Medulla oblongata (tissue), 1 donor: ENCODE measurements at regions not wholly inside any gene's neighbourhood (a gene's known extent, or its start where the extent isn't known, plus 50 kb on each side); places are given as distances from the start of the nearest gene placed in this dataset.
"Not testable (repeated sequence)": the region's sequence is repeated elsewhere in the genome, so short reads cannot be mapped to it uniquely, and the experiment has no call there.

Experiments used
- DNase-seq: peaks from one replicate; pipeline ENCODE4 v3.0.0-alpha.2; 2015; ENCODE audit errors: extremely low spot score

DNA sequence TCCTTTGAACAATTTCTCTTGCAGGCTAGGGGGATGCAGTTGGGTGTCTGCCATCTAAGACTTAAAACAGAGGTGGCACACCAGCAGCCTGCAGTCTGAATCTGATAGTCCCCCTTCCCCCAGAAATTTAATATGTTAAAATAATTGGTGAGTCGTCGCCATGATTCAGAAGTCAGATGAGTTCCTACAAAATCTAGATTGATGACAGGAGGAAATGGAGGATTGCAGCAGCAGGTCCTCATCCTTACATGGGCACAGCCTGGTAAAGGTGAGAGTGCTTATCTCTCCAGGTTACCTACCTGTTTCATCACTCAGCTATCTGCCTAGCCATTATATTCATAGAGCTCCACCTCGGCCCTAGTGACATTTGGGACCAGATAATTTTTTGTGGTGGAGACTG, 112.3 kb downstream of the PCSK1 start:
- DNase-seq = no peak

DNA sequence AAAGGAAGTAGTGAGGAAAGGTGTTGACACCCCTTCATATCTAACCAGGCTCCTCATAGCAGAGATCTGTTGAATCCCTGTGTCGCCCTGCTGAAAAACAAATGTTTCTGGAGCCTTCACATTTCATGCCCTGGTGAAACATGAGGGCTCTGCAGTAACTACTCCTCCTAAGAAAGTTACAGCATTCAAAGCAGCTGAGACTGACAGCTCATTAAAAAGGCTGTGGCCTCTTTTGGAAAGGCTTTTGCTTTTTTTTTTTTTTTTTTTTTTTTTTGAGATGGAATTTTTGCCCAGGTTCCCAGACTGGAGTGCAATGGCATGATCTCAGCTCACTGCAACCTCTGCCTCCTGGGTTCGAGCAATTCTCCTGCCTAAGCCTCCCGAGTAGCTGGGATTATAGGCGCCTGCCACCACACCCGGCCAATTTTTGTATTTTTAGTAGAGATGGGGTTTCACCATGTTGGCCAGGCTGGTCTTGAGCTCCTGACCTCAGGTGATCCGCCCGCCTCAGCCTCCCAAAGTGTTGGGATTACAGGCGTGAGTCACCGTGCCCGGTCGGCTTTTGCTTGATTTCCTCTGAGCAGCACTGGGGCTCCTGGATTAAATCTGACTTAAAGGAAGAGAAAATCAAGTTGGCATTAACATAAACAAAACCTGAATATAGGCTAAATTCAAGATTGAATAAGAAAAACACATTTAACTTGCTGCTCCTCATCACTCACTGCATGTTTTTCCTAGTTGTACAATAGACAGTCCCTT, 112.9 kb downstream of the PCSK1 start:
- not testable (repeated sequence) for DNase-seq

DNA sequence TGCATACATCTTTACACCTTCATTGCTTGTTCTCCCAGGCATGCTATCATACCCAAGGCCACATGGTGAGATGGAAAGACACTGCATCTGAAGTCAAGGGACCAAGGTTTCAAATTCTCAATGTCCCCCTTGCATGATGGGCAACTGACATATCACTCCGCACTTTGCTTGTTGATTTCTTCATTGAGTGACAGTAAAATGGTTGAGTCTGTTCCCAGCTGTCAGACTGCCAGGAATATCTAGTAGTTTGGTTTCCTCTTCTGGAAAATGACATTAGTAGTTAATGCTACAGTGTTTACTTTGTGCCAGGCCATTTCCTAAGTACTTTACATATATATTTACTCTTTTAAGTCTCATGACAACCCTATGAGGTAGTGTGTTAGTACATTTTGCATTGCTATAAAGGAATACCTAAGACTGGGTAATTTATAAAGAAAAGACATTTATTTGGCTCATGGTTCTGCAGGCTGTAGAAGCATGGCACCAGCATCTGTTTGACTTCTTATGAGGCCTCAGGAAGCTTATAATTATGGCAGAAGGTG, 114.4 kb downstream of the PCSK1 start:
- DNase-seq = no peak

DNA sequence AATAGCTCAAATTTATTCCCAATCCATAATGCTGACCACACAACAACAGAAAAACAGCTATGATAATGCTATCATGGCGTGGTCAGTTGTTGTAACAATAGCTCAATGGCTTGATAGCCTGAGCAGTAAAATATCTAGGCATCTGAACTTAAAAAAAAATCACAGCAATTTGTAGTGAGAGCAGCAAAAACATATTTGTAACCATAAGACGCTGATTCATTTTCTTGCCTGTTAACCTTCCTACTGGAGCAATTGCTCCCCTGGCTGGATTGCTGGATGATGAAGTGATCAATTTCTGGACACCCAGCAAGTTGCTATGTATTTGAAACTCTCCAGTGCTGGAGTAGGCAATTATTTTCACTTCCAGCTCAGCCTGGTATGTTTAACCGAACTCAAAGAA, 115.1 kb downstream of the PCSK1 start:
- no peak for DNase-seq

DNA sequence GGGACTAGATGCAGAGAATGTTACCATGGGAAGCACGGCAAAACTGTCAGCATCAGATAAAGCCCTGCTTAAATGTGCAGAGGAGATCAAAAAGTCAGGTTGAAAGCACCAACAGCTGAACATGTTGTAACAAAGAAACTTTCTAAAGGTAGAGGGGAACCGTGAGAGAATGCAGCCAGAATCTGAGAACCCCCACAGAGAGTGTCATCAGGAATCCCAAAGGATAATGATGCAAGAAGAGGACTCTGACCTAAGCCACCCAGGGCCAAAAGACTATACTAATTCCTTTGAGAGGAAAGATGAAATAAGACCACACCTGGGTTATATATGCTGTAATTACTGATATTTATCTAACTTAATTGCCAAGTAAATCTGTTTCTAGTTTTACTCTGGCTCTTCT, 116.6 kb downstream of the PCSK1 start:
- no peak for DNase-seq

DNA sequence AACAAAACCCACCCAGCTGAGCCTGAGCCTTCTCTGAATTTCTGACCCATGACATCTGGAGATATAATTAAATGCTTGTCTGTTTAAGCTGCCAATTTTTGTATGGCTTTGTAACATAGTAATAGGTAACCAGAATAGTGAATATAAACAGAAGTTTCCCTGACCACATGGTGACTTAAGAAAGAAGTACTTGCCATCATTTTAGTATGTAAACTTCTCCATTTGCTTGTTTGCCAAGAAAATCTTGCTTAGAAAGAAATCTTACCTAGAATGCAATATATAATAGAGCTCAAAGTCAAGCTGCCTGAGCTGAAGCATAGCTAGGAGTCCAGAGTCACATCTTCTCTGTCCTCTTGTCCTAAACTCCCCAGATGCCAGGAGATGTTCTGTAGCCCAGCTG, 117.0 kb downstream of the PCSK1 start:
- no peak for DNase-seq

DNA sequence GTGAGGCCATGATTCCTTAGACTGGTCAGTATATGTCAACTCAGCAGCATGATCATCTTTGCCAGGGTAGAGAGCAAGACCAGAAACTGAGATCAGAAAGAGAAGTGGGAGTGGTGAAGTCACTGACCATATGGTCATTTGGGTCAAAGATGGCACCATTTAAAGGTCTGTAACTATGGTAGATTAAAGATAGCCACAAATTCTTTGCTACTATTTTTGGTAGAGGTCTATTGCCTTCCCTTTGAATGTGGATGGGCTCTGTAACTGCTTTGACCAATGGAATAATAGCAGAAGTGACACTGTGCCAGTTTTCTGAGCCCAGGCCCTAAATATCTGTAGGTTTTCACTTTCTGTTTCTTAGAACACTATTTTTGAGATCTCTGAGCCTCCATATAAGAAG, 117.6 kb downstream of the PCSK1 start:
- no peak for DNase-seq

DNA sequence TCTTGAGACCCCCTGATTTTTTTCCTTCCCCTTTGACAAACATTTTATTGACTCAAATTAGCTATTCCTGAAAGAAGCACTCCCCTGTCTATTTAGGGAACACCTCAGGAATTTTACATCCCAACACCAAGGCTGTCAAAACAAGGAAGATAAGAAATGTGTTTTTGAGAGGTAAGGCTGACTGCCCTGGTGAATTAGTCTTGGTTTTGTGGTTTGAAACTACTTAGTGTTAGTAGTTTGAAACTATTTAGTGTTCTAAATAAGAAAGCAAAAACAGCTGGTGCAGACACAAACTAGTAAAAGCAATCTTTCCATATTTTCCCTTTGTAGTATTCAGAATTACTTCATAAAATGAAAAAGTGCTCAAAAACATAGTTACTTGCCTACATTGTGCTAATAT, 120.7 kb downstream of the PCSK1 start:
- DNase-seq = no peak

DNA sequence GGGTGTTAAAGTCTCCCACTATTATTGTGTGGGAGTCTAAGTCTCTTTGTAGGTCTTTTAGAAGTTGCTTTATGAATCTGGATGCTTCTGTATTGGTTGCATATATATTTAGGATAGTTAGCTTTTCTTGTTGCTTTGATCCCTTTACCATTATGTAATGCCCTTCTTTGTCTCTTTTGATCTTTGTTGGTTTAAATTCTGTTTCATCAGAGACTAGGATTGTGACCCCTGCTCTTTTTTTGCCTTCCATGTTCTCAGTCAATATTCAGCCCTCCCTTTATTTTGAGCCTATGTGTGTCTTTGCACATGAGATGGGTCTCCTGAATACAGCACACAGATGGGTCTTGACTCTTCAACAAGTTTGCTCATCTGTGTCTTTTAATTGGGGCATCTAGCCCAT, 126.0 kb downstream of the PCSK1 start:
- not testable (repeated sequence) for DNase-seq

DNA sequence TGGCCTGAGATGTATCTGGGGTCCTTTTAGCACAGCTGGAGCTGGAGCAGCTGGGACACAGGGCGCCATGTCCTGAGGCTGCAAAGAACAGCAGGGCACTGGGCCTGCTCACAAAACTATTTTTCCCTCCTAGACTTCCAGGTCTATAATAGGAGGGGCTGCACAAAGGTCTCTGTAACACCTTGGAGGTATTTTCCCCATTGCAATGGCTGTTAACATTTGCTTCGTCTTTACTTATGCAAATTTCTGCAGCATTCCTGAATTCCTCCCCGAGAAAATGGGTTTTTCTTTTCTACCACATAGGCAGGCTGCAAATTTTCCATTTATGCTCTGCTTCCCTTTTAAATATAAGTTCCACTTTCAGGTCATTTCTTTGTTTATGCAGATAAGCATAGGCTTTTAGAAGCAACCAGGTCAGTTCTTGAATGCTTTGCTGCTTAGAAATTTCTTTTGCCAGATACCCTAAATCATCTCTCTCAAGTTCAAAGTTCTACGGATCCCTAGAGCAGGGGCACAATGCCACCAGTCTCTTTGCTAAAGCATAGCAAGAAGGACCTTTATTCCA, 130.8 kb downstream of the PCSK1 start:
- DNase-seq = no peak

DNA sequence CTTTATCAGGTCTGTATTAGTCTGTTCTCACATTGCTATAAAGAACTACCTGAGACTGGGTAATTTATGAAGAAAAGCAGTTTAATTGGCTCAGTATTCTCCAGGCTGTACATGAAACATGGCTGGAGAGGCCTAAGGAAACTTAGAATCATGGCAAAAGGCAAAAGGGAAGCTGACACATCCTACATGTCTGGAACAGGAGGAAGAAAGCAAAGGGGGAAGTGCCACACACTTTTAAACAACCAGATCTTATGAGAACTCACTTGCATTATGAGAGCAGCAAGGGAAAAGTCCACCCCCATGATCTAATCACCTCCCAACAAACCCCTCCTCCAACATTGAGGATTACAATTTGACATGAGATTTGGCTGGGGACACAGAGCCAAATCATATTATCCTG, 132.1 kb downstream of the PCSK1 start:
- no peak for DNase-seq

DNA sequence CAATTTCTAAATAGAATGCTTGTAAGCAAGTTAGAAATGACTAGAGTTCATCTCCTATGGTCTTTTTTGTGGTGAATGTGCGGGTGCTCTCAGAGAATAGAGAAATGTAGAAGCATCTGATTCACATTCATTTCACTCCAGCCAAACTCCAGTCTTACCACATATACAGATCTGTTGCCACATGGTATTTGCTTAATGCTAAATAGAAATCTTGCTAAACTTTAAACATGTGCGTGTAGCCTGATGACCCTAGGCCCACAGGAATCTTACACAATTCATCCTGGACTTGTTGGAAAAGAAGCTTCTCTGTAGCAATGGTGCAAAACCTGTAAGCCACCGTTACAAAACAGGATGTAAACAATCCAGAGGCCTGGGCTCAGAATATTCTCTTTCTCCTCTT, 135.2 kb downstream of the PCSK1 start:
- no peak for DNase-seq

DNA sequence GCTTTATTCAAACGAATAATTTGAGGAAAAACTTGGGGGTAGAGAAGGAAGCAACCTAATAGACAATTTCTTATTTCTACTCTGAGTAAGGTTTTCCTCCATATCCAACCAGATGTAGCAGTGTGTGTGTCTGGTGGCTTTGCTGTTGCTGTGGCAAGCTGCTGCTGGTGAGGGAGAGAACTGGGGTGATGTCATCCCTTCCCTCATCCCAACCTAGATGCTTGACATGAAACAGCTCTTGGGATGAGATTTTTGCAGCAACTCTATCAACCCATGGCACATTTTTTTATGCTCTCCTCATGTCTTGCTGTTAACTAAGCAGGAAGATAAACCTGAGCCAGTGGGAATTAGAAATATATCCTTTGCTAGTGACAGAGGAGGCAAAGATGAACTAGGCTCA, 135.8 kb downstream of the PCSK1 start:
- peak; percentile 37 for DNase-seq

DNA sequence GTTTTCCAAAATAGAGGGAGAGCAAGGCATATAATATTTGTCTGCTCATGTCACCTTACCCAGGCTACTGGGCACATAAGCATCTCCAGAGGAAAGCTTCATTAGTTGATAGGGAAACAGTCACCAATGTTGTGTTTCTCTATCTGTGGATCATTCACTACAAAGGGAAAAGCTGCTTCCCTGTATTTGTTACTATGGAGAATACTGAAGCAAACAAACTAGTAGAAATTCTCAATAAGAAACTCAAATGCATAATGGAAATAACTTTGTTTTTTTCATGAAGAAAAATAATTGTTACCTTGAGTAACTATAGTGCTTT, 138.2 kb downstream of the PCSK1 start:
- no peak for DNase-seq

DNA sequence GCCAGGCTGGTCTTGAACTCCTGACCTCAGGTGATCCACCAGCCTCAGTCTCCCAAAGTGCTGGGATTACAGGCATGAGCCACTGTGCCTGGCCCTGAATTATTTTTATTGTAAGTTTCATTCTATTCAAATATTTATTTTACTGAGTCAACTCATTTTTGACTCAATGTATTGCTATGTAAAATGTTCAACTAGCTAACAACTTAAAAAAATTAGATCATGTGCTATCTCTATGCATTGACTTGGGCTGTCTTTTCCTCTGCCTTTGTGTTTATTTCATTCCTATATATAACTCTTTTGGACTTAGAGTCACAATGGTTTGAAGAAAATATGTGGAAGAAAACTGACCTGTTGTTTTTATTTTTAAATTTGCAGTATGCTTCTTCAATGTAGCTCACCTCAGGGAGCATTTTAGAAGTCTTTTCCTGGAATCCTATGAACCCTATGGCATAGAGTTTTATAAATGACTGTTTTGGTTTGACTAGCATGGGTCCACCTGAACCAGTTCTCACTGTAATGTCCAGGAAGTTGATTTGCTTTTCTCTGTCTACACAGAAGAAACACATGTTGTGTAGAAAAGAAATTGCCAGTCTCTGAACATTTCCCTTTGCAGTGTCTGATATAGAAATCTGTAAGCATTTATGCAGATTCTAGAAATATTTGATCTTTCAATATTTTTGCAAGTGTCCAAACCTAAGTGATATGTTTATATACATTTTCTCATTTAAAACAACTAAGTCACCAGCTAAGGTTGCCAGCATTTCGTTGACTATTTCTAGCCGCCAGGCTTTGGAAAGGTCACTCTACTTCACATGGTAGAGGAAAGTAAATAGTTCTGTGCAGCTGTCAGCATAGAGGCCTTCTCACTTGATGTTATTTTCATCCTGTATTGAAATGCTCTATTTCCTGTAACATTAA, 138.8 kb downstream of the PCSK1 start:
- no peak for DNase-seq

DNA sequence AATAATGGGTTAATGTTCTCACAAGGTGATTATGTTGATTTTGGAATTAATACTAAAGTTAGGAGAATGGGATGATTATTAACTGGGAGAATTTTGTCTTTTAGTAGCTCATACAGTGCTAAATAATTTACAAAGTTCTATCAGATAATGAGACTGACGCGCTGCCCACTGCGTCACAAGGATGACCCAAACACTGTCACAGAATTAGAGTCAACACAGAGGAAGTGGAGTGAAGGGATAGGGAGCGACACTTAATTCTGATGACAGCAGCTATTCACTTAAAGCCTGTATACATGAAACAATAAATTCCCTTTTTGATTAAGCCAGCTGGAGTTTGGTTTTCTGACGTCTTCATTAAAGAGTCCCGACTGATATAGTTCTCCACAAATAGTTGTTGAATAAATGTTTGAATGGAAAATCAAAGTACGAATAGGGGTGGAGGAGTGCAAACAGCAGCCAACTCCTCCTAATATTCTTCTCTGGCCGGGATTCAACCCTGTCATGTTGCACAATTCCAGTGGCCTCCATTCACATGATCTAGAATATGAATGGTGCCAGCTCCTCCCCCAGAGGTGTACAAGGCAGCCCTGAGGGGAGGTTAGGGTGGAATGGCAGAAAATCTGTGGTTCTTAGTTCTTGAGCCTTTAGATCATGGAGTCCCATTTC, 140.3 kb downstream of the PCSK1 start:
- DNase-seq = no peak

DNA sequence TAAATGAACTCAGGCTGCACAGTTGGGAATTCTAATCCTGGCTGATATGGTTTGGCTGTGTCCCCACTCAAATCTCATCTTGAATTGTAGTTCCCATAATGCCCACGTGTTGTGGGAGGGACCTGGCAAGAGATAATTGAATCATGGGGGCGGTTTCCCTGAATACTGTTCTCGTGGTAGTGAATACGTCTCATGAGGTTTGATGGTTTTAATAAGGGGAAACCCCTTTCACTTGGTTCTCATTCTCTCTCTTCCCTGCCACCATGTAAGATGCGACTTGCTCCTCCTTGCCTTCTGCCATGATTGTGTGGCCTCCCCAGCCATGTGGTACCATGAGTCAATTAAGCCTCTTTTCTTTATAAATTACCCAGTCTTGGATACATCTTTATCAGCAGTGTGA, 143.8 kb downstream of the PCSK1 start:
- not testable (repeated sequence) for DNase-seq

DNA sequence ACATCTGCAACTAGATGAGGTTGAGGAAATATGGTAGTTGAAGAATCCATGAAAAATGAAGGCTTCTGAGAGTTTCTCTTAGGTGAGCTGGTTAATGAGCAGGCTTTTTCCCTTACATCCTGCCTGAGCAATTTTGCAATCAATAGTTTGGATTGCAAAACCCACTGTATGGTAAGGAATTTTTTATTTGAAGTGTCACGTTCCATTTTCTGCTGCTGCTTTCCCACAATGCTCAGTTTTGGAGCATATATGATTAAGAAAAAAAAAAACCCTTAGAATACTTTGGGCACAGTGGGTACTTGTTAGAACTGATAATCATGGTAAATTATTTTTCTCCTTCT, 144.2 kb downstream of the PCSK1 start:
- DNase-seq = no peak

DNA sequence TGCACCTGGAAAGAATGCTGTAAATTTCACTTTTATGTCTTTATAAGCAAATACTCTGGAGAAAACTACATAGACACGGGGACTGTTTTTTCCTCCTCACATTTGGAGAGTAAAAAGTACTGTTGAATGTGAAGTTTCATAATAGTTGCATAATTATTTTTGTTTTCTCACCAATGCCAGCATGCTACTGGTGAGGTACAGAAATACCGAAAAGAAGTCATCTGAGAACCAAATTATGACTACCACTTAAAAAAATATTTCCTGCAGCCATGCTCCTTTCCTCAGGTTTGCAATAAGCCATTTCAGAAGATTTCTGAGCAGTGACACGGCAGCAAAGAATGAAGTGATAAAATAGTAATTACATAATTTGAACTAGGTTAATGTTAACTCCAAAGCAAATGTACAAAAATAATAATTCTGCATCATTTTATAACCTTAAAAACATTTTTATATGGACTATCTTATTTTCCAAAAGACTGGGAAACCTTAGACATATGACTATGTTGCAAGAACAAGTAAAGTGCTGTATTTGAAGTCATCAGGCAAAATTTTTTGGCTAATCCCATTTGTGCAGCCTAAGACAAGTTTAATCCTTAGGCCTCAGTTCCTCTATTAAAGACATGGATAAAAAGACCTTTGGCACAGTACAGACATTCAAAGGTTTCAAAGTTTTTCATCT, 144.7 kb downstream of the PCSK1 start:
- DNase-seq = no peak

DNA sequence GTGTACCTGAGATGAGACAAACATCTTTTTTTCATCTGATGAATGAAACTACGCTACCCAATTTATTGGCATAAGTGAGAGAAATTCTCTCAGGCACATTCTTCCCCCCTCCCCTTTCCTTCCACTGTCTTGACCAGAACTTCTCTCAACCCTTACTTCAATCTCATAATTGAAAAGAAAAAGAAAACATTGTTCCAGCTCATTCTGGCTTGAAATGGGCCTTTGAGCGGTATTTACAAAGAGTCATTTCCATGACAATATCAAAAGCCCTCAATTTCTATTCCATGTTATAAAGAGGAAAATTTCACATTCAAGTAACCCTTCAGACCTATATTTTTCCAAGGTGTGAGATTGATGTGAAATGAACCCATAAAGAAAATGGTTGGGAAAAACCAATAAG, 145.9 kb downstream of the PCSK1 start:
- DNase-seq = no peak

DNA sequence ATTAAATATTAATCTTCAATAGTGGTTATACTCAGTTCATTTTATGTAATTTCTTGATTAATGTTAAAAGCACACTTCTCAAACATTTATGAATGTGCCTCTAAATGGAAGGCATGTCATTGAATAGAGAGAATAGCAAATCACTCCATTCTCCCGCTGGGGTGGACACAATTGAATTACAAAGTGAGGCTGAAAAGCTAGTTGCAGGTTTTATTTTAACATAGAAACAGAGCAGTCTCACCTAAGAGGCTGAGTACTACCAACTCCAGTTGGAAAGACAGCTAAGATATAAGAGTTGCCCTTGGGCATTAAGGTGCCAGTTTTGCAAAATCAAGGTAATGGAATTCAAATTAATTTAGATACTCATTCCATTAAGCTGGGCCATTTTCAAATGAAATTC, 147.2 kb downstream of the PCSK1 start:
- DNase-seq = no peak
